ENCODE measurements at regions not wholly inside any gene's neighbourhood (a gene's known extent, or its start where the extent isn't known, plus 50 kb on each side); places are given as distances from the start of the nearest gene placed in this dataset.

- no peak for TF ChIP-seq CTCF (conservative IDR thresholded peaks at IDR 0.05; ENCODE audit: low read depth, low read length)
- no peak for DNase-seq (ENCODE audit: low read depth)
- no peak overlapping the region for H3K4me3 ChIP-seq (ENCODE audit: low read depth, low read length)
These were observed 247.5 kb upstream of the TGFBR2 start for GRCh38 chr3:30358871-30359270.

- TF ChIP-seq CTCF (conservative IDR thresholded peaks at IDR 0.05; ENCODE audit: low read depth, low read length), result no peak
- H3K4me3 ChIP-seq (ENCODE audit: low read depth, low read length), result no peak overlapping the region
- DNase-seq (ENCODE audit: low read depth), result no peak
These were observed 237.4 kb upstream of the TGFBR2 start for GRCh38 chr3:30368978-30369377.

GRCh38 chr3:30370681-30371271, 235.6 kb upstream of the TGFBR2 start:
- DNase-seq (ENCODE audit: low read depth), result no peak

GRCh38 chr3:30372837-30373236, 233.6 kb upstream of the TGFBR2 start:
- no peak for DNase-seq (ENCODE audit: low read depth)
- no peak overlapping the region for H3K4me3 ChIP-seq (ENCODE audit: low read depth, low read length)
- no peak for TF ChIP-seq CTCF (conservative IDR thresholded peaks at IDR 0.05; ENCODE audit: low read depth, low read length)

More at GRCh38 chr3:30370681-30371271, 235.6 kb upstream of the TGFBR2 start:
- TF ChIP-seq CTCF (conservative IDR thresholded peaks at IDR 0.05; ENCODE audit: low read depth, low read length), result no peak
- H3K4me3 ChIP-seq (ENCODE audit: low read depth, low read length), result no peak overlapping the region

DNA sequence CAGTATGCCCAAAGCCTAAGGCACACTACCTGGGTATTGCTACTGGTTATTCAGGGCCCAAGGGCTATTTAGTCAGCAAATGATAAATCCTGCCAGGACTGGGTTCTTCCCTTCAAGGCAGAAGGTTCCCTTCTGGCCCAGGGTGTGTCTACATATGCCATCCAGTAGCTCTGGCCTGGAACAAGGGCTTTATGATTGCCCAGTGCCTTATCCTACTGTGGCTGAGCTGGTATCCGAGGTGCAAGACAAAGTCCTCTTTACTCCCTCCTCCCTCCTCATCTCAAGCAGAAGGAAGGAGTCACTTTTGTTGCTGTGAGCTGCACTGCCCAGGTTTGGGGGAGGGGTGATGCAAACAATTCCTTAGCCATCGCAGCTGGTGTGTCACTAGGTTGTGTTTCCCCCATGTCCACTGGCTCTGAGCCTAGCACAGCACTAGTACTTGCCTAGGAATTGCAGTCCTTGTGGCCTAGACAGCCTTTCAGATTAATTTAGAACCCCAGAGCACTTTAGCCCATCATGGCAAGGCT, 221.8 kb upstream of the TGFBR2 start:
- no peak for TF ChIP-seq CTCF (conservative IDR thresholded peaks at IDR 0.05; ENCODE audit: low read depth, low read length)
- no peak overlapping the region for H3K4me3 ChIP-seq (ENCODE audit: low read depth, low read length)
- no peak for DNase-seq (ENCODE audit: low read depth)

GRCh38 chr3:30393079-30393478, 213.3 kb upstream of the TGFBR2 start:
- TF ChIP-seq CTCF (conservative IDR thresholded peaks at IDR 0.05; ENCODE audit: low read depth, low read length), result no peak

GRCh38 chr3:30397030-30397429, 209.4 kb upstream of the TGFBR2 start:
- DNase-seq (ENCODE audit: low read depth), result no peak
- TF ChIP-seq CTCF (conservative IDR thresholded peaks at IDR 0.05; ENCODE audit: low read depth, low read length), result no peak
- no peak overlapping the region for H3K4me3 ChIP-seq (ENCODE audit: low read depth, low read length)

More at GRCh38 chr3:30393079-30393478, 213.3 kb upstream of the TGFBR2 start:
- no peak overlapping the region for H3K4me3 ChIP-seq (ENCODE audit: low read depth, low read length)
- no peak for DNase-seq (ENCODE audit: low read depth)
